Hepatocyte (in vitro differentiated cells): ENCODE measurements at regions not wholly inside any gene's neighbourhood (a gene's known extent, or its start where the extent isn't known, plus 50 kb on each side); places are given as distances from the start of the nearest gene placed in this dataset.

Experiments
- CTCF ChIP-seq: fragments of 200-600 bp; sonication (generic); IDR thresholded peaks from 2 replicates; pipeline ENCODE4 v1.5.1; 2016; ENCODE audit warnings: antibody characterized with exemption, mild to moderate bottlenecking; ENCODE audit not compliant: poor library complexity
- EZH2 ChIP-seq: fragments of 200-600 bp; sonication (generic); IDR thresholded peaks from 2 replicates; pipeline ENCODE4 v1.6.1; 2016; ENCODE audit warnings: antibody characterized with exemption, mild to moderate bottlenecking, borderline replicate concordance
- EZH2phosphoT487 ChIP-seq: fragments of 200-600 bp; sonication (generic); IDR thresholded peaks from one replicate; pipeline ENCODE4 v1.6.1; 2018; ENCODE audit warnings: antibody characterized with exemption, mild to moderate bottlenecking, low read depth, moderate library complexity; ENCODE audit not compliant: unreplicated experiment, severe bottlenecking

DNA sequence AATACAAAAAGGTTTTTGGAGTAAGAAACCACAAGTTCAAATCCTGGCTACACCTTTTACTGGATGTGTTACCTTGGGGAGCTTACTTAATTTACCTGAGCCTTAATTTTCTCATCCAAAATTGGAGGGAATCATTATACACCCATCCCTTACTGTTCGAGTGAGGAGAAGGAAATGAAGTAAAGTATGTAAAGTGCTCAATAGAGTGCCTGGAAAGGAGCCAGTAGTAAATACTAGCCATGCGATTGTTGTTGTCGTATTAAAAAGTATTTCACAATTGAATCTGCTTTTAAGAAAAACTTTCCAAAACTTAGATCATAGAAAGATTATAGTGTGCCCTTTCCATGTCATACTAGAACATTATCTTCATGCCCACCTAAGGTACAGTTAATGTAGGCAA, 124.5 kb downstream of the ATXN3L start:
- no peak for TF ChIP-seq CTCF
- TF ChIP-seq EZH2: no peak
- TF ChIP-seq EZH2phosphoT487: no peak
